HEK293 (cell line): ENCODE measurements at regions not wholly inside any gene's neighbourhood (a gene's known extent, or its start where the extent isn't known, plus 50 kb on each side); places are given as distances from the start of the nearest gene placed in this dataset.

ENCODE experiments used
- CTCF ChIA-PET: fragments of 350-600 bp; formaldehyde crosslinking; extraction: SDS; loops from one replicate; lab custom pipeline; 2021; ENCODE audit warnings: antibody characterized with exemption; lab: Yijun Ruan, JAX
- POLR2A ChIA-PET: fragments of 300-600 bp; formaldehyde crosslinking; extraction: SDS; loops from one replicate; lab custom pipeline; 2020; ENCODE audit warnings: antibody characterized with exemption, inconsistent platforms; lab: Yijun Ruan, JAX
- H3K27ac ChIP-seq: fragments of 200-500 bp; sonication (Bioruptor generic); 2 replicates; pipeline ENCODE4 v1.5.1; 2014; ENCODE audit warnings: low read depth, low read length, control low read depth, inconsistent platforms; ENCODE audit errors: extremely low read depth
- H3K36me3 ChIP-seq, 2 experiments: fragments of 200-500 bp in 1 of 2; sonication (Bioruptor generic) in 1 of 2; 1 replicate in 1 of 2; 2 replicates in 1 of 2; pipeline ENCODE4 v1.5.1; 2014 to 2017; ENCODE audit warnings: inconsistent platforms in 2 of 2, low read length in 2 of 2; ENCODE audit not compliant: control insufficient read depth in 2 of 2, insufficient read depth in 1 of 2
- H3K4me1 ChIP-seq: fragments of 200-500 bp; sonication (Bioruptor generic); 2 replicates; pipeline ENCODE4 v1.5.1; 2014; ENCODE audit warnings: mild to moderate bottlenecking, low read length, inconsistent platforms; ENCODE audit not compliant: control insufficient read depth, insufficient read depth
- H3K4me3 ChIP-seq: 2 replicates; pipeline ENCODE4 v1.5.1; 2011; ENCODE audit warnings: low read depth, mild to moderate bottlenecking, control low read depth, low read length, moderate library complexity
- H3K9me3 ChIP-seq: fragments of 200-500 bp; sonication (Bioruptor generic); 2 replicates; pipeline ENCODE4 v1.5.1; 2014; ENCODE audit warnings: low read depth, low read length, inconsistent platforms; ENCODE audit not compliant: control insufficient read depth, insufficient read depth
- BCL11B ChIP-seq: fragments of 450-650 bp; formaldehyde crosslinking; IDR thresholded peaks from 2 replicates; pipeline ENCODE4 v1.5.1; 2016; ENCODE audit warnings: low read depth, missing biosample characterization, missing genetic modification characterization
- KLF9 ChIP-seq: fragments of 450-650 bp; formaldehyde crosslinking; IDR thresholded peaks from 2 replicates; pipeline ENCODE4 v1.5.1; 2016; ENCODE audit warnings: missing biosample characterization, missing genetic modification characterization, low read depth
- OSR2 ChIP-seq: fragments of 450-650 bp; formaldehyde crosslinking; IDR thresholded peaks from 2 replicates; pipeline ENCODE4 v1.5.1; 2016; ENCODE audit warnings: missing biosample characterization, missing genetic modification characterization
- PRDM4 ChIP-seq: fragments of 450-650 bp; formaldehyde crosslinking; IDR thresholded peaks from 2 replicates; pipeline ENCODE4 v1.5.1; 2017; ENCODE audit warnings: missing biosample characterization, missing genetic modification characterization
- PRDM6 ChIP-seq: fragments of 450-650 bp; formaldehyde crosslinking; IDR thresholded peaks from 2 replicates; pipeline ENCODE4 v1.5.1; 2017; ENCODE audit warnings: missing biosample characterization, missing genetic modification characterization
- REST ChIP-seq: fragments of 450-650 bp; formaldehyde crosslinking; IDR thresholded peaks from 2 replicates; pipeline ENCODE4 v1.5.1; 2016; ENCODE audit warnings: missing biosample characterization, missing genetic modification characterization
- TCF7L2 ChIP-seq: IDR thresholded peaks from 2 replicates; pipeline ENCODE4 v1.6.1; 2011; ENCODE audit warnings: low read depth, mild to moderate bottlenecking, inconsistent platforms, low read length, moderate library complexity, borderline replicate concordance
- TRIM28 ChIP-seq: IDR thresholded peaks from 2 replicates; pipeline ENCODE4 v1.6.1; 2011; ENCODE audit warnings: low read length, control low read depth, borderline replicate concordance
- ZFP37 ChIP-seq: fragments of 450-650 bp; formaldehyde crosslinking; IDR thresholded peaks from 2 replicates; pipeline ENCODE4 v1.5.1; 2016; ENCODE audit warnings: missing biosample characterization, missing genetic modification characterization
- ZFP69B ChIP-seq: fragments of 450-650 bp; formaldehyde crosslinking; IDR thresholded peaks from 2 replicates; pipeline ENCODE4 v1.5.1; 2016; ENCODE audit warnings: missing biosample characterization, missing genetic modification characterization
- ZNF169 ChIP-seq: fragments of 450-650 bp; formaldehyde crosslinking; IDR thresholded peaks from 2 replicates; pipeline ENCODE4 v1.5.1; 2016; ENCODE audit warnings: missing biosample characterization, missing genetic modification characterization
- ZNF292 ChIP-seq: fragments of 450-650 bp; formaldehyde crosslinking; IDR thresholded peaks from 2 replicates; pipeline ENCODE4 v1.5.1; 2016; ENCODE audit warnings: low read depth, missing biosample characterization, missing genetic modification characterization, borderline replicate concordance
- ZNF366 ChIP-seq: fragments of 450-650 bp; formaldehyde crosslinking; conservative IDR thresholded peaks from 2 replicates; pipeline ENCODE4 v1.5.1; 2016; ENCODE audit warnings: missing biosample characterization, missing genetic modification characterization
- ZNF433 ChIP-seq: fragments of 450-650 bp; formaldehyde crosslinking; IDR thresholded peaks from 2 replicates; pipeline ENCODE4 v1.5.1; 2016; ENCODE audit warnings: missing biosample characterization, missing genetic modification characterization, low read depth
- ZNF555 ChIP-seq: fragments of 450-650 bp; formaldehyde crosslinking; conservative IDR thresholded peaks from 2 replicates; pipeline ENCODE4 v1.5.1; 2017; ENCODE audit warnings: missing biosample characterization, mild to moderate bottlenecking, missing genetic modification characterization, inconsistent platforms
- ZNF707 ChIP-seq: fragments of 450-650 bp; formaldehyde crosslinking; IDR thresholded peaks from 2 replicates; pipeline ENCODE4 v1.5.1; 2016; ENCODE audit warnings: missing biosample characterization, missing genetic modification characterization
- ZNF76 ChIP-seq: fragments of 450-650 bp; formaldehyde crosslinking; IDR thresholded peaks from 2 replicates; pipeline ENCODE4; 2016; ENCODE audit warnings: low read depth, missing biosample characterization, missing genetic modification characterization, borderline replicate concordance
- ZSCAN4 ChIP-seq: fragments of 450-650 bp; formaldehyde crosslinking; IDR thresholded peaks from 2 replicates; pipeline ENCODE4 v1.5.1; 2017; ENCODE audit warnings: missing biosample characterization, missing genetic modification characterization

- POLR2A ChIA-PET: no interaction called here
- H3K36me3 ChIP-seq: no peaks in the 10 kb centered on the region
- TF ChIP-seq PRDM6 (tag by site-specific recombination): peak; percentile 52; the same call in 1 of the 2 replicates
- no peak for TF ChIP-seq ZNF292 (tag by site-specific recombination)
- no peak for TF ChIP-seq BCL11B (tag by site-specific recombination)
- TF ChIP-seq ZFP37: no peak
- TF ChIP-seq REST: no peak
- no peak for TF ChIP-seq ZNF433 (tag by site-specific recombination)
- no peak overlapping the region for H3K27ac ChIP-seq
- H3K4me1 ChIP-seq: no peaks in the 10 kb centered on the region
- no peak overlapping the region for H3K4me3 ChIP-seq
- H3K9me3 ChIP-seq: no peaks in the 10 kb centered on the region
- CTCF ChIA-PET: no interaction called here
Observed at GRCh38 chr3:157948605-157949383, 157.4 kb downstream of the SHOX2 start.

GRCh38 chr3:157939166-157939565 is 167.1 kb downstream of the SHOX2 start:
- no peak for TF ChIP-seq ZNF555
- TF ChIP-seq ZNF366 (tag by site-specific recombination): no peak
- TF ChIP-seq ZSCAN4: no peak
- TF ChIP-seq TCF7L2: no peak
- TF ChIP-seq ZNF76 (tag by site-specific recombination): no peak
- TF ChIP-seq PRDM4 (tag by site-specific recombination): no peak
- no peak for TF ChIP-seq OSR2
- no peak for TF ChIP-seq ZNF169 (tag by site-specific recombination)
- TF ChIP-seq TRIM28: no peak
- TF ChIP-seq ZNF707 (tag by site-specific recombination): no peak
- TF ChIP-seq KLF9: no peak
- TF ChIP-seq ZFP69B (tag by site-specific recombination): no peak
- ChIA-PET CTCF (interaction anchor here (1.0 kb wide), 1 partner anchor 321 kb away, joined by 3 read pairs; no protein-coding TSS in a partner anchor), POLR2A (no interaction called here)
- no peak overlapping the region for H3K4me3 ChIP-seq
- H3K9me3 ChIP-seq: no peaks in the 10 kb centered on the region
- no peaks in the 10 kb centered on the region for H3K36me3 ChIP-seq
- H3K27ac ChIP-seq: no peak overlapping the region
- no peaks in the 10 kb centered on the region for H3K4me1 ChIP-seq
